PC-9 (cell line): ENCODE measurements at regions not wholly inside any gene's neighbourhood (a gene's known extent, or its start where the extent isn't known, plus 50 kb on each side); places are given as distances from the start of the nearest gene placed in this dataset.

Experiments
- BruUV-seq: library from RNA; stranded (reverse); fragments of 400-500 nt; replicated peaks from 2 replicates; lab custom pipeline; 2021; lab: Mats Ljungman, UMichigan
- CTCF ChIA-PET: fragments of 300-600 bp; sonication (Branson Sonifier 250); formaldehyde crosslinking; loops from one replicate; lab custom pipeline; 2022; ENCODE audit warnings: antibody characterized with exemption; lab: Charles Lee
- POLR2A ChIA-PET: fragments of 300-600 bp; sonication (Branson Sonifier 250); formaldehyde crosslinking; loops from one replicate; lab custom pipeline; 2022; ENCODE audit warnings: antibody characterized with exemption; ENCODE audit not compliant: unreplicated experiment; lab: Charles Lee
- DNase-seq, 2 experiments: peaks; one replicate each; pipeline versions ENCODE4 v3.0.0 to v3.0.0-alpha.2; 2015 to 2022; ENCODE audit warnings: mixed read lengths in 1 of 2
- H2AFZ ChIP-seq: fragments of 200-600 bp; sonication (generic); 2 replicates; pipeline ENCODE4 v1.8.1; 2017; ENCODE audit warnings: antibody characterized with exemption
- H3F3A ChIP-seq: fragments of 200-600 bp; sonication (generic); 2 replicates; pipeline ENCODE4 v1.8.1; 2017; ENCODE audit warnings: antibody characterized with exemption, mild to moderate bottlenecking, low read depth; ENCODE audit not compliant: insufficient read depth
- H3K27ac ChIP-seq: fragments of 200-600 bp; sonication (generic); 2 replicates; pipeline ENCODE4 v1.6.1; 2016; ENCODE audit warnings: mixed run types
- H3K27me3 ChIP-seq: fragments of 200-600 bp; sonication (generic); 2 replicates; pipeline ENCODE4 v1.6.1; 2016; ENCODE audit warnings: low read depth, mixed run types; ENCODE audit not compliant: insufficient read depth
- H3K36me3 ChIP-seq: fragments of 200-600 bp; sonication (generic); 2 replicates; pipeline ENCODE4 v1.6.1; 2016; ENCODE audit warnings: low read depth, mixed run types
- H3K4me1 ChIP-seq: fragments of 200-600 bp; sonication (generic); replicated peaks from 2 replicates; pipeline ENCODE4 v1.6.1; 2016; ENCODE audit warnings: mixed run types; ENCODE audit not compliant: insufficient read depth
- H3K4me2 ChIP-seq: fragments of 200-600 bp; sonication (generic); 2 replicates; pipeline ENCODE4 v1.6.1; 2017; ENCODE audit warnings: mixed run types
- H3K4me3 ChIP-seq: fragments of 200-600 bp; sonication (generic); 2 replicates; pipeline ENCODE4 v1.6.1; 2016; ENCODE audit warnings: mixed run types
- H3K79me2 ChIP-seq: fragments of 200-600 bp; sonication (generic); 2 replicates; pipeline ENCODE4 v1.6.1; 2017; ENCODE audit warnings: low read depth, mixed run types
- H3K9me2 ChIP-seq: fragments of 200-600 bp; sonication (generic); 2 replicates; pipeline ENCODE4 v1.8.1; 2017; ENCODE audit warnings: mild to moderate bottlenecking; ENCODE audit not compliant: insufficient read depth
- H3K9me3 ChIP-seq: fragments of 200-600 bp; sonication (generic); 2 replicates; pipeline ENCODE4 v1.8.1; 2016; ENCODE audit warnings: low read depth; ENCODE audit not compliant: insufficient read depth
- H4K20me1 ChIP-seq: fragments of 200-600 bp; sonication (generic); 2 replicates; pipeline ENCODE4 v1.8.1; 2017; ENCODE audit not compliant: insufficient read depth
- CTCF ChIP-seq: fragments of 200-600 bp; sonication (generic); conservative IDR thresholded peaks from 2 replicates; pipeline ENCODE4 v1.6.1; 2017; ENCODE audit warnings: mixed run types, antibody characterized with exemption, mild to moderate bottlenecking, moderate library complexity
- EZH2 ChIP-seq: fragments of 200-600 bp; sonication (generic); IDR thresholded peaks from 2 replicates; pipeline ENCODE4 v1.8.0; 2017; ENCODE audit warnings: antibody characterized with exemption, low read depth
- intact Hi-C: fragments of 100-400 bp; cut with micrococcal nuclease; formaldehyde crosslinking; loops from one replicate; pipeline ENCODE4 v1.10.0; 2022; ENCODE audit not compliant: unreplicated experiment

- Histone ChIP-seq H4K20me1 (no peaks in the 10 kb centered on the region), H3K27ac (no peak overlapping the region), H3K27me3 (no peaks in the 10 kb centered on the region), H3K4me2 (no peak overlapping the region), H3K9me2 (no peaks in the 10 kb centered on the region), H2AFZ (no peak overlapping the region), H3K36me3 (no peaks in the 10 kb centered on the region), H3K4me3 (no peak overlapping the region), H3K9me3 (no peaks in the 10 kb centered on the region), H3K4me1 (no peaks in the 10 kb centered on the region), H3F3A (no peaks in the 10 kb centered on the region), H3K79me2 (no peaks in the 10 kb centered on the region)
- TF ChIP-seq CTCF (no peak), EZH2 (no peak)
- intact Hi-C loops = no loop called here
- no peak for DNase-seq
- CTCF ChIA-PET = no interaction called here
- BruUV-seq = no TSS peak
- POLR2A ChIA-PET = interaction anchor here (0.7 kb wide), 1 partner anchor 154 kb away, joined by 4 read pairs; no protein-coding TSS in a partner anchor
Observed at GRCh38 chr1:82801176-82801575, 1000.4 kb downstream of the ADGRL2 start.

GRCh38 chr1:82800721-82801120 lies 1000.0 kb downstream of the ADGRL2 start:
- Histone ChIP-seq H3K9me3 (no peaks in the 10 kb centered on the region; the same call in 1 of the 2 replicates), H3K27me3 (no peaks in the 10 kb centered on the region), H3K4me2 (no peak overlapping the region), H3K4me3 (no peak overlapping the region), H3K79me2 (no peaks in the 10 kb centered on the region), H3K36me3 (no peaks in the 10 kb centered on the region), H4K20me1 (no peaks in the 10 kb centered on the region), H3K9me2 (no peaks in the 10 kb centered on the region), H2AFZ (no peak overlapping the region), H3K27ac (no peak overlapping the region), H3F3A (no peaks in the 10 kb centered on the region), H3K4me1 (no peaks in the 10 kb centered on the region)
- TF ChIP-seq CTCF (no peak), EZH2 (no peak)
- DNase-seq = no peak
- no TSS peak for BruUV-seq
- intact Hi-C loops = no loop called here
- ChIA-PET POLR2A (interaction anchor here (0.7 kb wide), 1 partner anchor 154 kb away, joined by 4 read pairs; no protein-coding TSS in a partner anchor), CTCF (no interaction called here)

DNA sequence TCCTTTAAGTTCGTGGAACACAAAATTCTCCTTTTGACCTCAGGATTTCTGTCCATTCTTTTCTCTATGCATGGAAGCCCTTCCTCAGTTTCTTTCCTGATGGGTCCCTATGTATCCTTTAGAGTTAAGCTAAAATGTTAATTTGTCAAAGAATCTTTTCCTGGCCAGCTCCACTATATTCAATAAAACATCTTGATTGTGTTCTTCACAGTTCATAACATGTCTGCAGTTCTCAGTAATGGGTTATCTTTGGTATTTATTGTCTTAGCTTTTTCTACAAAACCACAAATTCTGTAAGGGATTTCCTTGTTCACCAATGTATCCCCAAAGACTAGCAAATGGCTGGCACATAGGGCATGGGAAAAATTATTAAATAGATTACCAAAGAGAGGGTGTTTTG lies 998.5 kb downstream of the ADGRL2 start:
- no peak overlapping the region for H3K4me3 ChIP-seq

More for the DNA sequence above, 998.5 kb downstream of the ADGRL2 start:
- intact Hi-C loops = no loop called here
- POLR2A ChIA-PET = no interaction called here
- Histone ChIP-seq H3F3A (no peaks in the 10 kb centered on the region), H3K4me1 (no peaks in the 10 kb centered on the region), H3K36me3 (no peaks in the 10 kb centered on the region), H3K27me3 (no peaks in the 10 kb centered on the region), H3K4me2 (no peak overlapping the region), H2AFZ (no peak overlapping the region), H3K27ac (no peak overlapping the region), H3K79me2 (no peaks in the 10 kb centered on the region), H3K9me2 (no peaks in the 10 kb centered on the region), H3K9me3 (no peaks in the 10 kb centered on the region; the same call in 1 of the 2 replicates), H4K20me1 (no peaks in the 10 kb centered on the region)
- TF ChIP-seq CTCF (no peak), EZH2 (no peak)
- DNase-seq = no peak
- CTCF ChIA-PET = no interaction called here
- no TSS peak for BruUV-seq
